ENCODE measurements at regions not wholly inside any gene's neighbourhood (a gene's known extent, or its start where the extent isn't known, plus 50 kb on each side); places are given as distances from the start of the nearest gene placed in this dataset.

DNA sequence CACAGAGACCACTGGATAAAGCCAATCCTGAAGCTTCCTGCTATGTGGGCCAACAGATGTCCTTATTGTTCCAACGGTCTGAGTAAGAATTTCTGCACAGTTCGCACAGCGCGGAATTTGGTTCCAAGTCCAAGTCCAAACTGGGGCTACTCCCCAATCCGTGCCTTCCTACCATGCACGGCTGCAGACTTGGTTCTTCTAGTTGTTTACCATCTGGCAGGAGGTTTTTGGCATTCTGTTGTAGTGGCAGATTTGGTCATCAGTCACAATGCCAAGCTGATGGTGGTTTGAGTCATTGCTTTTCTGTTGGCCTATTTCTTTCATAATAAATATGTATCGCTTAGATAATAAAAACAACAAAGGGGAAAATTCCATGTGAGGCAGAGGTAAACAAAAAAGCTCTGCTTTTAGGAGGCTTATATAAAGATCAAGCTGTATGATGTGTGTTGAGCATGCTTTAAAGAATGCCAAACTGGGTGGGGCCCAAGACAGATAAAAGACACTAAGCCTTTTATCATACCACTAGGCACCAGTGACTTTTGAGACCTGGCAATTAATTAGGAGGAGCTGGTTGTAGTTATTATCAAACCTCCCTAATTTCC is 52.5 kb upstream of the SYN3 start:
- WGBS (ENCODE audit: insufficient coverage) = 98% methylated on average over 6 of the region's 7 CpGs
- no peak overlapping the region for H3K4me2 ChIP-seq (replicated peaks; ENCODE audit: low read depth, low read length, poor library complexity, severe bottlenecking)
- no peak for DNase-seq
- no peak overlapping the region for H3K27ac ChIP-seq (ENCODE audit: low read length in 2 of 2)
- ATAC-seq (ENCODE audit: low read depth) = no peak
- no peaks in the 10 kb centered on the region for H3K79me2 ChIP-seq (ENCODE audit: control insufficient read depth, insufficient read depth, low read length)
- peaks cover 6 to 9% of the 10 kb centered on the region in 2 donors for H3K4me1 ChIP-seq (ENCODE audit: control insufficient read depth in 2 of 2, insufficient read depth in 2 of 2, low read length in 2 of 2)
- Mint-ChIP-seq H3K4me1 (peaks cover 17% of the 10 kb centered on the region), H3K27me3 (peaks cover 9% of the 10 kb centered on the region), H3K27ac (no peak overlapping the region), H3K9me3 (ENCODE audit: insufficient read depth) (no peaks in the 10 kb centered on the region), H3K4me3 (no peak overlapping the region)
- no peaks in the 10 kb centered on the region for H3K9me3 ChIP-seq (ENCODE audit: control extremely low read depth in 1 of 3, control insufficient read depth in 2 of 3, insufficient read depth in 1 of 3, low read length in 2 of 3)
- CTCF ChIA-PET = no interaction called here
- H3K9ac ChIP-seq (ENCODE audit: low read length) = no peak overlapping the region
- peaks cover 0 to 3% (median 0%) of the 10 kb centered on the region in 4 experiments for H3K27me3 ChIP-seq (replicated peaks in 1 of 4; ENCODE audit: control extremely low read depth in 1 of 4, control insufficient read depth in 3 of 4, insufficient read depth in 4 of 4, low read length in 3 of 4)
- no peaks in the 10 kb centered on the region for H3K36me3 ChIP-seq (replicated peaks in 1 of 2; ENCODE audit: control extremely low read depth in 1 of 2, control insufficient read depth in 1 of 2, extremely low read depth in 1 of 2, insufficient read depth in 2 of 2, low read length in 1 of 2)
- intact Hi-C loops (cut with micrococcal nuclease) = no loop called here
- no peak overlapping the region for H2AFZ ChIP-seq (ENCODE audit: insufficient read depth, low read depth, low read length, poor library complexity, severe bottlenecking)
- no peaks in the 10 kb centered on the region for H4K20me1 ChIP-seq (ENCODE audit: control insufficient read depth, insufficient read depth, low read length, poor library complexity, severe bottlenecking)
- POLR2A ChIA-PET = interaction anchor here (0.6 kb wide), 1 partner anchor 30 kb away, joined by 3 read pairs; no protein-coding TSS in a partner anchor
- no peak for TF ChIP-seq EZH2 (IDR thresholded peaks at IDR 0.05; ENCODE audit: borderline replicate concordance, insufficient read depth, low read depth, low read length, poor library complexity, severe bottlenecking)
- TF ChIP-seq, protein P1, sequence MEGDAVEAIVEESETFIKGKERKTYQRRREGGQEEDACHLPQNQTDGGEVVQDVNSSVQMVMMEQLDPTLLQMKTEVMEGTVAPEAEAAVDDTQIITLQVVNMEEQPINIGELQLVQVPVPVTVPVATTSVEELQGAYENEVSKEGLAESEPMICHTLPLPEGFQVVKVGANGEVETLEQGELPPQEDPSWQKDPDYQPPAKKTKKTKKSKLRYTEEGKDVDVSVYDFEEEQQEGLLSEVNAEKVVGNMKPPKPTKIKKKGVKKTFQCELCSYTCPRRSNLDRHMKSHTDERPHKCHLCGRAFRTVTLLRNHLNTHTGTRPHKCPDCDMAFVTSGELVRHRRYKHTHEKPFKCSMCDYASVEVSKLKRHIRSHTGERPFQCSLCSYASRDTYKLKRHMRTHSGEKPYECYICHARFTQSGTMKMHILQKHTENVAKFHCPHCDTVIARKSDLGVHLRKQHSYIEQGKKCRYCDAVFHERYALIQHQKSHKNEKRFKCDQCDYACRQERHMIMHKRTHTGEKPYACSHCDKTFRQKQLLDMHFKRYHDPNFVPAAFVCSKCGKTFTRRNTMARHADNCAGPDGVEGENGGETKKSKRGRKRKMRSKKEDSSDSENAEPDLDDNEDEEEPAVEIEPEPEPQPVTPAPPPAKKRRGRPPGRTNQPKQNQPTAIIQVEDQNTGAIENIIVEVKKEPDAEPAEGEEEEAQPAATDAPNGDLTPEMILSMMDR (IDR thresholded peaks at IDR 0.05) = no peak
- no peak overlapping the region for H3K4me3 ChIP-seq (ENCODE audit: control extremely low read depth in 1 of 5, extremely low read depth in 1 of 5, insufficient read depth in 1 of 5, low read depth in 2 of 5, low read length in 4 of 5)

DNA sequence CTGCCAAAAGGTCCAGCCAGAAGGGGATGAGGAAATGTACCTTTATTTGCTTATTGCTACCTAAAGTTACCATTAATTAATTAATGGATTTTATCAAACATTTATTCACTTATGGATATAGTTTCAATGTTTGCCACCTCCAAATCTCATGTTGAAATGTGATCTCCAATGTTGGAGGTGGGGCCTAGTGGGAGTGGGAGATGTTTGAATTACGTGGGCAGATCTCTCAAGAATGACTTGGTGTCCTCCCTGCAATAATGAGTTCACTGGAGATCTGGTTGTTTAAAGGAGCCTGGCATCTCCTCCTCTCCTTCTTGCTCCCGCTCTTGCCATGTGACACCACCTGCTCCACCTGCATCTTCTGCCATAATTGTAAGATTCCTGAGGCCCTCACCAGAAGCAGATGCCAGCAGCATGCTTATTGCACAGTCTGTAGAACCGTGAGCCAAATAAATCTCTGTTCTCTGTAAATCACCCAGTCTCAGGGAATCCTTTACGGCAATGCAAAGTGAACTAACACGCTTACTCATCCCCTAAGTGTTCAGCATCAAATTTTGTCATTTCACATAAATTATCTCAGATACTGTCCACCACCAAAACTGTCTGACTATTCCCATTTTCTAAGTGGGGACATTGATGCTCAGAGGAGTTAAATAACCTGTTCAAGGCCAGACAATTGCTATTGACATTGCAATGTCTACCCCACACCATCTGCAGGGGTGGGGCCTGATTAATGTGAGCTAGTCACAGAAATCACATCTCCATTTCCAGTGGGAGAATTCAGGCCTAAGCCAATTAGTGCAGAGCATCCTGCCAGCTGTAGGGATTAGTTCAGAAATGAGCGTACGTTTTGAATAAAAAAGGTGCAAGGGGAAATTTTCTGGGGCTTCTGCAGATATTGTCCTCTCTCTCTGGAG is 51.6 kb upstream of the SYN3 start:
- DNase-seq (no peak), ATAC-seq (ENCODE audit: low read depth) (no peak)
- H3K36me3 ChIP-seq (replicated peaks in 1 of 2; ENCODE audit: control extremely low read depth in 1 of 2, control insufficient read depth in 1 of 2, extremely low read depth in 1 of 2, insufficient read depth in 2 of 2, low read length in 1 of 2) = no peaks in the 10 kb centered on the region
- H2AFZ ChIP-seq (ENCODE audit: insufficient read depth, low read depth, low read length, poor library complexity, severe bottlenecking) = no peak overlapping the region
- no peak overlapping the region for H3K4me2 ChIP-seq (replicated peaks; ENCODE audit: low read depth, low read length, poor library complexity, severe bottlenecking)
- H3K27ac Mint-ChIP-seq = no peak overlapping the region
- H4K20me1 ChIP-seq (ENCODE audit: control insufficient read depth, insufficient read depth, low read length, poor library complexity, severe bottlenecking) = no peaks in the 10 kb centered on the region
- H3K4me1 ChIP-seq (ENCODE audit: control insufficient read depth in 2 of 2, insufficient read depth in 2 of 2, low read length in 2 of 2) = peaks cover 6 to 9% of the 10 kb centered on the region in 2 donors
- H3K27me3 Mint-ChIP-seq = peaks cover 12% of the 10 kb centered on the region
- no peak overlapping the region for H3K4me3 Mint-ChIP-seq
- no peak overlapping the region for H3K27ac ChIP-seq (ENCODE audit: low read length in 2 of 2)
- H3K4me3 ChIP-seq (ENCODE audit: control extremely low read depth in 1 of 5, extremely low read depth in 1 of 5, insufficient read depth in 1 of 5, low read depth in 2 of 5, low read length in 4 of 5) = no peak overlapping the region
- peaks cover 17% of the 10 kb centered on the region for H3K4me1 Mint-ChIP-seq
- 98% methylated on average over 6 of the region's 7 CpGs for WGBS (ENCODE audit: insufficient coverage)
- TF ChIP-seq, protein P1 (IDR thresholded peaks at IDR 0.05) = no peak
- TF ChIP-seq EZH2 (IDR thresholded peaks at IDR 0.05; ENCODE audit: borderline replicate concordance, insufficient read depth, low read depth, low read length, poor library complexity, severe bottlenecking) = no peak
- no peaks in the 10 kb centered on the region for H3K79me2 ChIP-seq (ENCODE audit: control insufficient read depth, insufficient read depth, low read length)
- CTCF ChIA-PET = no interaction called here
- peaks cover 0 to 9% (median 0%) of the 10 kb centered on the region in 4 experiments for H3K27me3 ChIP-seq (replicated peaks in 1 of 4; ENCODE audit: control extremely low read depth in 1 of 4, control insufficient read depth in 3 of 4, insufficient read depth in 4 of 4, low read length in 3 of 4)
- H3K9me3 Mint-ChIP-seq (ENCODE audit: insufficient read depth) = no peaks in the 10 kb centered on the region
- peaks cover 0 to 6% (median 0%) of the 10 kb centered on the region in 3 donors for H3K9me3 ChIP-seq (ENCODE audit: control extremely low read depth in 1 of 3, control insufficient read depth in 2 of 3, insufficient read depth in 1 of 3, low read length in 2 of 3)
- POLR2A ChIA-PET = no interaction called here
- H3K9ac ChIP-seq (ENCODE audit: low read length) = no peak overlapping the region
- intact Hi-C loops (cut with micrococcal nuclease) = no loop called here
